IMR-90 (cell line): ENCODE measurements at regions not wholly inside any gene's neighbourhood (a gene's known extent, or its start where the extent isn't known, plus 50 kb on each side); places are given as distances from the start of the nearest gene placed in this dataset.
"Not testable (repeated sequence)": the region's sequence is repeated elsewhere in the genome, so short reads cannot be mapped to it uniquely, and the experiment has no call there.

Source experiments
- ATAC-seq: fragments of 200-7000 bp; cut with Tn5 transposase; 2 replicates; pipeline ENCODE4 v1.9.1; 2020; ENCODE audit warnings: low read depth, mild to moderate bottlenecking, moderate library complexity
- BruUV-seq: library from RNA; stranded (reverse); fragments of 400-500 nt; replicated peaks from 2 replicates; lab custom pipeline; 2021; lab: Mats Ljungman, UMichigan
- CTCF ChIA-PET: fragments of 300-600 bp; formaldehyde crosslinking; extraction: SDS; loops from one replicate; lab custom pipeline; 2021; ENCODE audit warnings: antibody characterized with exemption; lab: Yijun Ruan, JAX
- POLR2A ChIA-PET: fragments of 300-600 bp; sonication (Branson Sonifier 250); formaldehyde crosslinking; loops from one replicate; lab custom pipeline; 2022; ENCODE audit warnings: antibody characterized with exemption; ENCODE audit not compliant: unreplicated experiment; lab: Charles Lee
- DNase-seq: peaks from one replicate; pipeline ENCODE4 v3.0.0; 2013
- H2AFZ ChIP-seq: replicated peaks from 2 replicates; pipeline ENCODE3; 2013; ENCODE audit warnings: low read length, mild to moderate bottlenecking; ENCODE audit not compliant: poor library complexity
- H2AK5ac ChIP-seq: 2 replicates; pipeline ENCODE4 v1.6.1; 2013; ENCODE audit warnings: low read depth, low read length, inconsistent platforms
- H2AK9ac ChIP-seq: replicated peaks from 2 replicates; pipeline ENCODE3; 2013; ENCODE audit warnings: mild to moderate bottlenecking, low read depth, low read length, moderate library complexity; ENCODE audit not compliant: poor library complexity
- H2BK120ac ChIP-seq: 2 replicates; pipeline ENCODE4 v1.6.1; 2013; ENCODE audit warnings: low read depth, low read length, inconsistent platforms
- H2BK15ac ChIP-seq: 3 replicates; pipeline ENCODE4 v1.6.1; 2013; ENCODE audit warnings: low read depth, low read length, inconsistent platforms
- H2BK20ac ChIP-seq: 2 replicates; pipeline ENCODE4 v1.6.1; 2013; ENCODE audit warnings: low read depth, mild to moderate bottlenecking, inconsistent platforms, low read length, moderate library complexity
- H2BK5ac ChIP-seq: 2 replicates; pipeline ENCODE4 v1.6.1; 2013; ENCODE audit warnings: mild to moderate bottlenecking, low read depth, low read length, inconsistent platforms; ENCODE audit not compliant: poor library complexity, severe bottlenecking
- H3K14ac ChIP-seq: replicated peaks from 2 replicates; pipeline ENCODE4 v1.6.1; 2013; ENCODE audit warnings: low read depth, low read length, inconsistent platforms
- H3K18ac ChIP-seq: 2 replicates; pipeline ENCODE4 v1.6.1; 2013; ENCODE audit warnings: low read depth, low read length, control low read depth
- H3K23ac ChIP-seq: 2 replicates; pipeline ENCODE4 v1.6.1; 2013; ENCODE audit warnings: low read depth, low read length, inconsistent platforms
- H3K27ac ChIP-seq: 2 replicates; pipeline ENCODE4 v1.5.1; 2013; ENCODE audit warnings: mild to moderate bottlenecking, control low read depth, low read length; ENCODE audit not compliant: insufficient read depth
- H3K27me3 ChIP-seq: 2 replicates; pipeline ENCODE4 v1.6.1; 2013; ENCODE audit warnings: low read length; ENCODE audit not compliant: control insufficient read depth, insufficient read depth
- H3K36me3 ChIP-seq: 2 replicates; pipeline ENCODE4 v1.6.1; 2013; ENCODE audit warnings: low read length, mixed read lengths; ENCODE audit not compliant: control insufficient read depth, insufficient read depth
- H3K4ac ChIP-seq: 2 replicates; pipeline ENCODE4 v1.6.1; 2013; ENCODE audit warnings: low read depth, low read length, inconsistent platforms
- H3K4me1 ChIP-seq: 2 replicates; pipeline ENCODE4 v1.6.1; 2013; ENCODE audit warnings: low read length, mixed read lengths; ENCODE audit not compliant: control insufficient read depth, insufficient read depth
- H3K4me2 ChIP-seq: 2 replicates; pipeline ENCODE4 v1.6.1; 2013; ENCODE audit warnings: low read depth, mild to moderate bottlenecking, control low read depth, low read length, moderate library complexity
- H3K4me3 ChIP-seq: 2 replicates; pipeline ENCODE4 v1.5.1; 2013; ENCODE audit warnings: low read depth, mild to moderate bottlenecking, control low read depth, low read length, moderate library complexity; ENCODE audit not compliant: insufficient read depth
- H3K56ac ChIP-seq: 2 replicates; pipeline ENCODE4 v1.6.1; 2013; ENCODE audit warnings: low read length, inconsistent platforms; ENCODE audit not compliant: insufficient read depth; ENCODE audit errors: extremely low read depth
- H3K79me1 ChIP-seq, 2 experiments: 2 replicates each; pipeline ENCODE4 v1.6.1; 2013; ENCODE audit warnings: low read length in 2 of 2, inconsistent platforms in 1 of 2, low read depth in 1 of 2
- H3K9ac ChIP-seq: 2 replicates; pipeline ENCODE4 v1.6.1; 2013; ENCODE audit warnings: low read depth, low read length, control low read depth
- H3K9me1 ChIP-seq: 2 replicates; pipeline ENCODE4 v1.6.1; 2013; ENCODE audit warnings: low read length, inconsistent platforms; ENCODE audit not compliant: insufficient read depth
- H3K9me3 ChIP-seq: 2 replicates; pipeline ENCODE4 v1.6.1; 2013; ENCODE audit warnings: low read length; ENCODE audit not compliant: control insufficient read depth, insufficient read depth
- H4K20me1 ChIP-seq: 2 replicates; pipeline ENCODE4 v1.6.1; 2013; ENCODE audit warnings: low read length, inconsistent platforms; ENCODE audit not compliant: insufficient read depth
- H4K5ac ChIP-seq: 2 replicates; pipeline ENCODE4 v1.6.1; 2013; ENCODE audit warnings: mild to moderate bottlenecking, low read depth, low read length, control low read depth
- H4K8ac ChIP-seq, 2 experiments: 2 replicates each; pipeline ENCODE4 v1.6.1; 2013; ENCODE audit warnings: low read depth in 2 of 2, low read length in 2 of 2, control low read depth in 1 of 2, inconsistent platforms in 1 of 2
- H4K91ac ChIP-seq: 2 replicates; pipeline ENCODE4 v1.6.1; 2013; ENCODE audit warnings: low read depth, low read length, inconsistent platforms; ENCODE audit not compliant: insufficient read depth
- WGBS, 2 experiments: methylation state at CpG; one replicate each; pipeline versions ENCODE4 v1.1.5 to v1.1.7; 2013; ENCODE audit warnings: missing lambda C conversion rate in 2 of 2; ENCODE audit not compliant: insufficient read length in 1 of 2; ENCODE audit errors: extremely low coverage in 2 of 2; 5-methylcytosine and 5-hydroxymethylcytosine counted together
- dilution Hi-C: fragments of 300-500 bp; cut with HindIII; formaldehyde crosslinking; loops from one replicate; pipeline ENCODE4 v1.14.3; 2018; ENCODE audit warnings: low sequenced_read_pairs; ENCODE audit not compliant: unreplicated experiment
- in situ Hi-C: fragments of 300-500 bp; cut with MboI; formaldehyde crosslinking; loops from 3 replicates; pipeline ENCODE4 v1.14.3; 2019; ENCODE audit warnings: low sequenced_read_pairs, inconsistent platforms, mixed read lengths
- intact Hi-C: fragments of 100-400 bp; cut with micrococcal nuclease; formaldehyde crosslinking; loops from 2 replicates; pipeline ENCODE4 v1.10.0; 2022

DNA sequence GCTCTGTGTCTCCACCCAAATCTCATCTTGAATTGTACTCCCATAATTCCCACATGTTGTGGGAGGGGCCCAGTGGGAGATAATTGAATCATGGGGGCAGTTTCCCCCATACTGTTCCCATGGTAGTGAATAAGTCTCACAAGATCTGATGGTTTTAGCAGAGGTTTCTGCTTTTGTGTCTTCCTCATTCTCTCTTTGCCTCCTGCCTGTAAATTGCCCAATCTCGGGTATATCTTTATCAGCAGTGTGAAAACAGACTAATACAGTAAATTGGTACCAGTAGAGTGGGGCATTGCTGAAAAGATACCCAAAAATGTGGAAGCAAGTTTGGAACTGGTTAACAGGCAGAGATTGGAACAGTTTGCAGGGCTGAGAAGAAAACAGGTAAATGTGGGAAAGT is 278.1 kb upstream of the PCDH9 start:
- CTCF ChIA-PET, H2BK5ac ChIP-seq, DNase-seq, in situ Hi-C loops, H3K23ac ChIP-seq, H3K9me1 ChIP-seq, H2AK5ac ChIP-seq, H3K27ac ChIP-seq, ATAC-seq, H3K79me1 ChIP-seq, H3K18ac ChIP-seq, H3K56ac ChIP-seq, BruUV-seq, POLR2A ChIA-PET, H3K4ac ChIP-seq, H4K8ac ChIP-seq, H2AFZ ChIP-seq, H2BK120ac ChIP-seq, H3K4me3 ChIP-seq, H2BK20ac ChIP-seq, H4K91ac ChIP-seq, H3K27me3 ChIP-seq, dilution Hi-C loops, H2BK15ac ChIP-seq, H3K9me3 ChIP-seq, H3K9ac ChIP-seq, H2AK9ac ChIP-seq, H4K5ac ChIP-seq, H3K36me3 ChIP-seq, H3K14ac ChIP-seq, H4K20me1 ChIP-seq, intact Hi-C loops, H3K4me2 ChIP-seq, H3K4me1 ChIP-seq: not testable (repeated sequence)
- no CpG with 5 or more reads among the region's 1 CpG for WGBS, 2 experiments
